Esophagus squamous epithelium (tissue), 5 donors: ENCODE measurements at regions not wholly inside any gene's neighbourhood (a gene's known extent, or its start where the extent isn't known, plus 50 kb on each side); places are given as distances from the start of the nearest gene placed in this dataset.

Experiments used
- DNase-seq: peaks from one replicate; lab custom pipeline; 2025; lab: John Stamatoyannopoulos, UW
- H3K27ac ChIP-seq, 4 donors: fragments of 200-600 bp; sonication (generic); one replicate each; pipeline ENCODE4 v1.5.1; 2016 to 2019; ENCODE audit warnings: mild to moderate bottlenecking in 1 of 4
- H3K27me3 ChIP-seq, 4 donors: fragments of 200-600 bp; sonication (generic); 1 replicate in 3 of 4; 2 replicates in 1 of 4; pipeline versions ENCODE4 v1.5.1 to v1.6.0; 2017 to 2021; ENCODE audit warnings: antibody characterized with exemption in 1 of 4
- H3K36me3 ChIP-seq, 3 donors: fragments of 200-600 bp; sonication (generic); one replicate each; pipeline ENCODE4 v1.5.1; 2016 to 2019
- H3K4me1 ChIP-seq, 3 donors: fragments of 200-600 bp; sonication (generic); one replicate each; pipeline ENCODE4 v1.5.1; 2017 to 2019
- H3K4me3 ChIP-seq, 4 donors: fragments of 200-600 bp; sonication (generic); 1 replicate in 3 of 4; 2 replicates in 1 of 4; pipeline ENCODE4 v1.5.1; 2016 to 2019; ENCODE audit warnings: mild to moderate bottlenecking in 2 of 4, moderate library complexity in 1 of 4
- H3K9me3 ChIP-seq, 3 donors: fragments of 200-600 bp; sonication (generic); one replicate each; pipeline ENCODE4 v1.5.1; 2016 to 2019
- CTCF ChIP-seq, 6 experiments: fragments of 450-650 bp in 4 of 6; fragments of 200-600 bp in 2 of 6; sonication (generic) in 2 of 6; IDR thresholded peaks; one replicate each; pipeline ENCODE4 v1.5.1; 2016 to 2019; ENCODE audit warnings: antibody characterized with exemption in 6 of 6, mild to moderate bottlenecking in 4 of 6, moderate library complexity in 4 of 6
- POLR2A ChIP-seq, 4 donors: fragments of 450-650 bp; IDR thresholded peaks; one replicate each; pipeline ENCODE4 v1.6.1; 2017; ENCODE audit warnings: antibody characterized with exemption in 4 of 4, mild to moderate bottlenecking in 4 of 4, moderate library complexity in 3 of 4
- WGBS, 2 donors: methylation state at CpG; one replicate each; pipeline ENCODE4 v1.1.5; 2018; 5-methylcytosine and 5-hydroxymethylcytosine counted together
- intact Hi-C: fragments of 100-400 bp; cut with DNase I; formaldehyde crosslinking; loops from one replicate; pipeline ENCODE4 v1.15.0; 2022
- donor health status: DM: yes; HTN: yes; CAD: no.

- H3K9me3 ChIP-seq, result no peaks in the 10 kb centered on the region
- peak overlapping the region in 2 of 4 donors; percentile 22 to 55 for H3K27ac ChIP-seq
- intact Hi-C loops, result loop anchor here (5.0 kb wide), 1 partner anchor 120 kb away; the partner anchor contains the start of gene EIF4G2
- no peak for DNase-seq
- no peak overlapping the region for H3K4me3 ChIP-seq
- TF ChIP-seq CTCF (IDR thresholded peaks at IDR 0.05) (no peak), POLR2A (IDR thresholded peaks at IDR 0.05) (no peak)
- H3K36me3 ChIP-seq, result no peaks in the 10 kb centered on the region
- no peaks in the 10 kb centered on the region for H3K27me3 ChIP-seq
- peaks cover 8 to 63% (median 13%) of the 10 kb centered on the region in 3 donors for H3K4me1 ChIP-seq
- 14 to 20% methylated on average over 1 of the region's 1 CpG for WGBS, 2 donors
Observed at GRCh38 chr11:10927538-10927937, 69.7 kb upstream of the ZBED5 start.

- Histone ChIP-seq H3K4me1 (peaks cover 7 to 56% (median 8%) of the 10 kb centered on the region in 3 donors), H3K36me3 (no peaks in the 10 kb centered on the region), H3K9me3 (no peaks in the 10 kb centered on the region), H3K27ac (peak overlapping the region in 2 of 4 donors; percentile 22 to 55), H3K27me3 (no peaks in the 10 kb centered on the region), H3K4me3 (no peak overlapping the region)
- no peak for DNase-seq
- intact Hi-C loops, result loop anchor here (5.0 kb wide), 1 partner anchor 120 kb away; the partner anchor contains the start of gene EIF4G2
- no peak for TF ChIP-seq CTCF (IDR thresholded peaks at IDR 0.05)
- TF ChIP-seq POLR2A (IDR thresholded peaks at IDR 0.05), result no peak
Observed at GRCh38 chr11:10926801-10927211, 69.0 kb upstream of the ZBED5 start.

GRCh38 chr11:10925149-10925926 is 67.5 kb upstream of the ZBED5 start:
- no peak for DNase-seq
- intact Hi-C loops, result loop anchor here (5.0 kb wide), 1 partner anchor 118 kb away; the partner anchor contains the start of gene EIF4G2
- Histone ChIP-seq H3K4me1 (peaks cover 0 to 45% (median 6%) of the 10 kb centered on the region in 3 donors), H3K27ac (peak overlapping the region in 2 of 4 donors; percentile 39 to 61), H3K4me3 (no peak overlapping the region), H3K27me3 (no peaks in the 10 kb centered on the region), H3K36me3 (no peaks in the 10 kb centered on the region), H3K9me3 (no peaks in the 10 kb centered on the region)
- WGBS, 2 donors, result 33 to 67% methylated on average over 2 to 4 of the region's 6 CpGs
- TF ChIP-seq POLR2A (IDR thresholded peaks at IDR 0.05) (no peak), CTCF (IDR thresholded peaks at IDR 0.05) (no peak)

GRCh38 chr11:10923882-10924281 is 66.0 kb upstream of the ZBED5 start:
- Histone ChIP-seq H3K27me3 (no peaks in the 10 kb centered on the region), H3K4me1 (peaks cover 0 to 36% (median 6%) of the 10 kb centered on the region in 3 donors), H3K36me3 (no peaks in the 10 kb centered on the region), H3K9me3 (no peaks in the 10 kb centered on the region), H3K27ac (no peak overlapping the region), H3K4me3 (no peak overlapping the region)
- TF ChIP-seq POLR2A (IDR thresholded peaks at IDR 0.05) (no peak), CTCF (IDR thresholded peaks at IDR 0.05) (no peak)
- intact Hi-C loops, result no loop called here
- DNase-seq, result no peak

- intact Hi-C loops, result no loop called here
- H3K36me3 ChIP-seq, result no peaks in the 10 kb centered on the region
- H3K27me3 ChIP-seq, result no peaks in the 10 kb centered on the region
- H3K4me1 ChIP-seq, result peaks cover 0 to 33% (median 6%) of the 10 kb centered on the region in 3 donors
- no peak for DNase-seq
- no peak overlapping the region for H3K4me3 ChIP-seq
- TF ChIP-seq CTCF (IDR thresholded peaks at IDR 0.05) (no peak), POLR2A (IDR thresholded peaks at IDR 0.05) (no peak)
- WGBS, 2 donors, result 56 to 63% methylated on average over 1 of the region's 1 CpG
- peaks cover 0 to 7% (median 0%) of the 10 kb centered on the region in 3 donors for H3K9me3 ChIP-seq
- no peak overlapping the region for H3K27ac ChIP-seq
Observed at GRCh38 chr11:10922892-10923291, 65.0 kb upstream of the ZBED5 start.
